H1 (cell line): ENCODE measurements at regions not wholly inside any gene's neighbourhood (a gene's known extent, or its start where the extent isn't known, plus 50 kb on each side); places are given as distances from the start of the nearest gene placed in this dataset.

ENCODE experiments used
- CTCF ChIA-PET: fragments of 300-600 bp; sonication (Branson Sonifier 250); formaldehyde crosslinking; loops from one replicate; lab custom pipeline; 2021; ENCODE audit not compliant: partially characterized antibody; lab: Charles Lee
- POLR2A ChIA-PET: fragments of 300-600 bp; sonication (Branson Sonifier 250); formaldehyde crosslinking; loops from one replicate; lab custom pipeline; 2021; ENCODE audit warnings: inconsistent platforms; ENCODE audit not compliant: partially characterized antibody; lab: Charles Lee
- DNase-seq, 2 experiments: peaks; one replicate each; pipeline versions ENCODE4 v3.0.0 to v3.0.0-alpha.2; 2010 to 2022; ENCODE audit warnings: low spot score in 2 of 2, low read depth in 1 of 2, mixed read lengths in 1 of 2
- FAIRE-seq: peaks from 2 replicates; lab custom pipeline; 2011; peaks lifted over from hg19 to GRCh38; lab: Jason Lieb, UNC
- H2AFZ ChIP-seq: 2 replicates; pipeline ENCODE4 v1.8.1; 2012; ENCODE audit warnings: low read length, inconsistent platforms
- H2AK5ac ChIP-seq: 2 replicates; pipeline ENCODE4 v1.6.1; 2013; ENCODE audit warnings: low read depth, low read length
- H2BK120ac ChIP-seq: replicated peaks from 2 replicates; pipeline ENCODE3; 2013; ENCODE audit warnings: low read depth, low read length, inconsistent platforms
- H2BK12ac ChIP-seq: 2 replicates; pipeline ENCODE4 v1.6.1; 2013; ENCODE audit warnings: low read depth, low read length
- H2BK15ac ChIP-seq: 2 replicates; pipeline ENCODE4 v1.6.1; 2013; ENCODE audit warnings: low read length
- H2BK20ac ChIP-seq: 2 replicates; pipeline ENCODE4 v1.6.1; 2013; ENCODE audit warnings: low read length
- H2BK5ac ChIP-seq: 2 replicates; pipeline ENCODE4 v1.6.1; 2013; ENCODE audit warnings: low read depth, low read length
- H3K14ac ChIP-seq: 2 replicates; pipeline ENCODE4 v1.6.1; 2013; ENCODE audit warnings: inconsistent platforms; ENCODE audit not compliant: insufficient read length
- H3K18ac ChIP-seq: 2 replicates; pipeline ENCODE4 v1.6.1; 2013; ENCODE audit warnings: low read length; ENCODE audit errors: extremely low read depth
- H3K23ac ChIP-seq: 2 replicates; pipeline ENCODE4 v1.6.1; 2013; ENCODE audit warnings: inconsistent platforms; ENCODE audit not compliant: insufficient read length
- H3K23me2 ChIP-seq: 2 replicates; pipeline ENCODE4 v1.6.1; 2013; ENCODE audit warnings: low read depth, low read length
- H3K27ac ChIP-seq: 2 replicates; pipeline ENCODE4 v1.6.1; 2011; ENCODE audit warnings: low read depth, low read length, inconsistent platforms
- H3K27me3 ChIP-seq, 4 experiments: replicated peaks in 1 of 4; 1 replicate in 1 of 4; 2 replicates in 3 of 4; pipeline versions ENCODE4 v1.6.1 to v1.8.1; 2011 to 2013; ENCODE audit warnings: low read length in 3 of 4, mild to moderate bottlenecking in 3 of 4, inconsistent platforms in 2 of 4, mixed read lengths in 2 of 4, moderate library complexity in 1 of 4; ENCODE audit not compliant: control insufficient read depth in 3 of 4, insufficient read depth in 3 of 4; ENCODE audit errors: extremely low read depth in 1 of 4
- H3K36me3 ChIP-seq, 4 experiments: 2 replicates each; pipeline versions ENCODE4 v1.6.1 to v1.8.1; 2011 to 2013; ENCODE audit warnings: mild to moderate bottlenecking in 4 of 4, low read length in 3 of 4, moderate library complexity in 2 of 4, control low read depth in 1 of 4, inconsistent platforms in 1 of 4; ENCODE audit not compliant: insufficient read depth in 4 of 4, control insufficient read depth in 2 of 4
- H3K4ac ChIP-seq: replicated peaks from 2 replicates; pipeline ENCODE3; 2013; ENCODE audit warnings: low read length, low read depth, mixed read lengths, inconsistent platforms; ENCODE audit not compliant: insufficient read length
- H3K4me1 ChIP-seq, 4 experiments: replicated peaks in 1 of 4; 1 replicate in 1 of 4; 2 replicates in 3 of 4; pipeline versions ENCODE4 v1.6.1 to v1.8.1; 2011 to 2013; ENCODE audit warnings: low read length in 3 of 4, inconsistent platforms in 2 of 4, mixed read lengths in 1 of 4; ENCODE audit not compliant: insufficient read depth in 4 of 4, control insufficient read depth in 3 of 4
- H3K4me2 ChIP-seq, 2 experiments: 2 replicates each; pipeline versions ENCODE4 v1.6.1 to v1.8.1; 2011 to 2013; ENCODE audit warnings: low read depth in 2 of 2, low read length in 2 of 2, control low read depth in 1 of 2, inconsistent platforms in 1 of 2, mild to moderate bottlenecking in 1 of 2; ENCODE audit not compliant: insufficient read depth in 1 of 2
- H3K4me3 ChIP-seq, 4 experiments: fragments of 200-600, 300-600 bp in 1 of 4; sonication (generic), shearing (Covaris generic), sonication (Bioruptor Twin) in 1 of 4; 2 replicates each; pipeline versions ENCODE4 v1.5.1 to v1.8.1; 2011 to 2016; ENCODE audit warnings: low read length in 4 of 4, low read depth in 3 of 4, control low read depth in 2 of 4, inconsistent platforms in 2 of 4, mild to moderate bottlenecking in 2 of 4, mixed read lengths in 1 of 4, moderate library complexity in 1 of 4; ENCODE audit not compliant: insufficient read depth in 2 of 4; ENCODE audit errors: extremely low read depth in 1 of 4
- H3K56ac ChIP-seq: replicated peaks from 2 replicates; pipeline ENCODE3; 2013; ENCODE audit warnings: low read depth, mild to moderate bottlenecking, mixed read lengths, low read length, inconsistent platforms; ENCODE audit not compliant: insufficient read length
- H3K79me1 ChIP-seq: 2 replicates; pipeline ENCODE4 v1.6.1; 2013; ENCODE audit warnings: low read depth, low read length, control low read depth
- H3K79me2 ChIP-seq, 2 experiments: 2 replicates each; pipeline versions ENCODE4 v1.6.1 to v1.8.1; 2012 to 2013; ENCODE audit warnings: low read length in 2 of 2, mild to moderate bottlenecking in 2 of 2, inconsistent platforms in 1 of 2; ENCODE audit not compliant: insufficient read depth in 2 of 2, control insufficient read depth in 1 of 2
- H3K9ac ChIP-seq, 4 experiments: replicated peaks in 1 of 4; 1 replicate in 1 of 4; 2 replicates in 3 of 4; pipeline versions ENCODE4 v1.6.1 to v1.8.1; 2011 to 2013; ENCODE audit warnings: low read depth in 3 of 4, low read length in 3 of 4, control low read depth in 2 of 4, mild to moderate bottlenecking in 2 of 4, moderate library complexity in 2 of 4, inconsistent platforms in 1 of 4; ENCODE audit errors: extremely low read depth in 1 of 4
- H3K9me3 ChIP-seq, 2 experiments: 2 replicates each; pipeline versions ENCODE4 v1.6.1 to v1.8.1; 2012 to 2013; ENCODE audit warnings: mild to moderate bottlenecking in 2 of 2, moderate library complexity in 2 of 2, control low read depth in 1 of 2, inconsistent platforms in 1 of 2, low read depth in 1 of 2, low read length in 1 of 2, mixed read lengths in 1 of 2; ENCODE audit not compliant: insufficient read depth in 2 of 2
- H4K20me1 ChIP-seq, 2 experiments: replicated peaks in 1 of 2; 2 replicates each; pipeline versions ENCODE3 to v1.8.1; 2011 to 2013; ENCODE audit warnings: inconsistent platforms in 2 of 2, low read length in 2 of 2, mild to moderate bottlenecking in 1 of 2; ENCODE audit not compliant: insufficient read depth in 2 of 2, control insufficient read depth in 1 of 2
- H4K5ac ChIP-seq: 2 replicates; pipeline ENCODE4 v1.6.1; 2013; ENCODE audit warnings: low read length, low read depth, mixed read lengths, inconsistent platforms; ENCODE audit not compliant: insufficient read length
- H4K8ac ChIP-seq: 2 replicates; pipeline ENCODE4 v1.8.0; 2013; ENCODE audit warnings: mild to moderate bottlenecking, moderate library complexity, low read length, inconsistent platforms; ENCODE audit not compliant: insufficient read depth; ENCODE audit errors: extremely low read depth
- H4K91ac ChIP-seq: replicated peaks from 2 replicates; pipeline ENCODE3; 2013; ENCODE audit warnings: low read length, mixed read lengths, inconsistent platforms; ENCODE audit not compliant: insufficient read length
- SP1 ChIP-seq: IDR thresholded peaks from 2 replicates; pipeline ENCODE4 v1.6.1; 2011; ENCODE audit warnings: low read depth, low read length
- SUZ12 ChIP-seq: fragments of 200-600 bp; sonication (generic); IDR thresholded peaks from 2 replicates; pipeline ENCODE4 v1.6.1; 2012; ENCODE audit warnings: mild to moderate bottlenecking, inconsistent platforms, low read length, moderate library complexity, mixed read lengths
- TAF1 ChIP-seq: IDR thresholded peaks from 2 replicates; pipeline ENCODE4 v1.6.1; 2011; ENCODE audit warnings: mild to moderate bottlenecking, low read depth, low read length
- YY1 ChIP-seq: IDR thresholded peaks from 2 replicates; pipeline ENCODE4 v1.6.1; 2011; ENCODE audit warnings: low read depth, mild to moderate bottlenecking, low read length
- WGBS, 2 experiments: shearing (Covaris generic) in 1 of 2; methylation state at CpG; one replicate each; pipeline versions ENCODE4 v1.1.6 to v1.1.7; 2013 to 2015; ENCODE audit warnings: low lambda C conversion rate in 2 of 2, mixed read lengths in 2 of 2, inconsistent platforms in 1 of 2, low coverage in 1 of 2, missing lambda C conversion rate in 1 of 2; ENCODE audit not compliant: insufficient replicate concordance in 2 of 2, insufficient coverage in 1 of 2, insufficient read length in 1 of 2; ENCODE audit errors: extremely low coverage in 1 of 2, missing lambda C conversion rate in 1 of 2; 5-methylcytosine and 5-hydroxymethylcytosine counted together

- Histone ChIP-seq H4K91ac (no peak overlapping the region), H4K8ac (peak overlapping the region; percentile 80; the same call in 1 of the 2 replicates), H2AFZ (0 out of 2 replicates have a peak overlapping the region, but pooled peaks have one; percentile 50), H3K14ac (no peak overlapping the region), H3K79me1 (no peaks in the 10 kb centered on the region), H3K4me1 (peaks cover 0 to 4% (median under 1%) of the 10 kb centered on the region in 4 experiments; a peak in 2 of 7 replicates), H2BK120ac (no peak overlapping the region), H2AK5ac (no peak overlapping the region), H3K23me2 (no peaks in the 10 kb centered on the region), H3K56ac (no peak overlapping the region), H4K5ac (no peak overlapping the region), H3K4ac (no peak overlapping the region), H3K36me3 (no peaks in the 10 kb centered on the region), H2BK20ac (no peak overlapping the region), H3K4me2 (no peak overlapping the region), H3K27ac (no peak overlapping the region), H4K20me1 (peaks cover 0 to 2% of the 10 kb centered on the region in 2 experiments), H3K18ac (no peak overlapping the region; the same call in none of the 2 replicates), H3K79me2 (no peaks in the 10 kb centered on the region), H3K27me3 (peaks cover 0 to 2% (median 0%) of the 10 kb centered on the region in 4 experiments; a peak in 3 of 7 replicates), H3K4me3 (no peak overlapping the region), H2BK12ac (no peak overlapping the region; the same call in 1 of the 2 replicates), H2BK15ac (peak overlapping the region; percentile 29; the same call in 1 of the 2 replicates), H3K9ac (no peak overlapping the region), H3K9me3 (no peaks in the 10 kb centered on the region), H2BK5ac (no peak overlapping the region), H3K23ac (no peak overlapping the region)
- FAIRE-seq (no peak), DNase-seq (no peak)
- ChIA-PET CTCF (interaction anchor here (1.8 kb wide), 1 partner anchor 9 kb away, joined by 5 read pairs; no protein-coding TSS in a partner anchor), POLR2A (no interaction called here)
- no peak for TF ChIP-seq SUZ12
- TF ChIP-seq TAF1: no peak
- no peak for TF ChIP-seq SP1
- no peak for TF ChIP-seq YY1
- WGBS, 2 experiments: 81% methylated on average over 16 of the region's 17 CpGs; no CpG with 5 or more reads in 1 of the 2 experiments
Observed at GRCh38 chr5:1660001-1660400, 136.2 kb upstream of the LPCAT1 start.
